Karpas-422 (cell line): ENCODE measurements at regions not wholly inside any gene's neighbourhood (a gene's known extent, or its start where the extent isn't known, plus 50 kb on each side); places are given as distances from the start of the nearest gene placed in this dataset.

Source experiments
- DNase-seq: peaks from one replicate; pipeline ENCODE4 v3.0.0-alpha.2; 2015
- H2AFZ ChIP-seq: fragments of 200-600 bp; sonication (generic); 2 replicates; pipeline ENCODE4 v1.6.1; 2014; ENCODE audit warnings: antibody characterized with exemption, low read length, mixed read lengths
- H3K27ac ChIP-seq: fragments of 200-600 bp; sonication (generic); 2 replicates; pipeline ENCODE4 v1.5.1; 2014; ENCODE audit warnings: mild to moderate bottlenecking, low read length, moderate library complexity
- H3K27me3 ChIP-seq: fragments of 200-600 bp; sonication (generic); 2 replicates; pipeline ENCODE4 v1.6.1; 2014; ENCODE audit warnings: low read length, mixed read lengths
- H3K36me3 ChIP-seq: fragments of 200-600 bp; sonication (generic); 2 replicates; pipeline ENCODE4 v1.6.1; 2014; ENCODE audit warnings: low read length, mixed read lengths; ENCODE audit not compliant: insufficient read depth
- H3K4me1 ChIP-seq: fragments of 200-600 bp; sonication (generic); 2 replicates; pipeline ENCODE4 v1.6.1; 2014; ENCODE audit warnings: mild to moderate bottlenecking, low read length, mixed read lengths
- H3K4me2 ChIP-seq: fragments of 200-600 bp; sonication (generic); 2 replicates; pipeline ENCODE4 v1.6.1; 2014; ENCODE audit warnings: low read length, low read depth, mild to moderate bottlenecking; ENCODE audit not compliant: poor library complexity, severe bottlenecking
- H3K4me3 ChIP-seq: fragments of 200-600 bp; sonication (generic); 2 replicates; pipeline ENCODE4 v1.5.1; 2014; ENCODE audit warnings: mild to moderate bottlenecking, antibody characterized with exemption, low read length, mixed read lengths
- H3K79me2 ChIP-seq: fragments of 200-600 bp; sonication (generic); 2 replicates; pipeline ENCODE4 v1.6.1; 2014; ENCODE audit warnings: mild to moderate bottlenecking, low read length, mixed read lengths
- H3K9ac ChIP-seq: fragments of 200-600 bp; sonication (generic); 2 replicates; pipeline ENCODE4 v1.6.0; 2014; ENCODE audit warnings: low read length
- H3K9me2 ChIP-seq: fragments of 200-600 bp; sonication (generic), shearing (Covaris generic); replicated peaks from 2 replicates; pipeline ENCODE4 v1.6.0; 2014; ENCODE audit warnings: mild to moderate bottlenecking, low read length, moderate library complexity; ENCODE audit not compliant: insufficient read depth
- H3K9me3 ChIP-seq: fragments of 300-700, 200-600 bp; sonication (generic); 2 replicates; pipeline ENCODE4 v1.6.1; 2014; ENCODE audit warnings: low read length, mixed read lengths
- H4K20me1 ChIP-seq: fragments of 200-600 bp; sonication (generic); 2 replicates; pipeline ENCODE4 v1.6.1; 2014; ENCODE audit warnings: mild to moderate bottlenecking, antibody characterized with exemption, low read length, low read depth; ENCODE audit not compliant: insufficient read depth

DNA sequence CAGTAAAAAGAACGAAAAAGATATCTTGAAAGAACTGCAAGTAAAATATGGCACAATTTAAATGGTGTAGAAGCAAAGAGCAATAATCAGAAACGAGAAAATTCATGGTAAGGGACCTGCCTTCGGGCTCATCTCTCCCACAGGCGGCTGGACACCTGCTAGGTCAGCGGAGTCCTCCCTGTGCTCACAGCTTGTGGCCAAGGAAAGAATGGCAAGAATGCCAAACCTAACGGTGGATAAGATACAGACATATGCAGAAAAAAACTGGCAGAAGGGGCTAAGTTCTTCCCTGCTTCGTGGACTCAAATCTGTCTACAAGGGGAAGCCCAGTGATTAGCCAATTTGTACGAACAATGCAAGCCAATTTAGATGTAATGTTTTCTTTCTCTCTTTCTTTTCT is 152.1 kb upstream of the VCX start:
- H3K9ac ChIP-seq, result no peak overlapping the region
- no peaks in the 10 kb centered on the region for H3K27me3 ChIP-seq
- H2AFZ ChIP-seq, result no peak overlapping the region
- no peak overlapping the region for H3K4me3 ChIP-seq
- H4K20me1 ChIP-seq, result no peaks in the 10 kb centered on the region
- no peak overlapping the region for H3K4me2 ChIP-seq
- no peaks in the 10 kb centered on the region for H3K9me2 ChIP-seq
- DNase-seq, result no peak
- no peak overlapping the region for H3K27ac ChIP-seq
- H3K4me1 ChIP-seq, result no peaks in the 10 kb centered on the region; the same call in 1 of the 2 replicates
- no peaks in the 10 kb centered on the region for H3K9me3 ChIP-seq
- no peaks in the 10 kb centered on the region for H3K36me3 ChIP-seq
- H3K79me2 ChIP-seq, result no peaks in the 10 kb centered on the region

DNA sequence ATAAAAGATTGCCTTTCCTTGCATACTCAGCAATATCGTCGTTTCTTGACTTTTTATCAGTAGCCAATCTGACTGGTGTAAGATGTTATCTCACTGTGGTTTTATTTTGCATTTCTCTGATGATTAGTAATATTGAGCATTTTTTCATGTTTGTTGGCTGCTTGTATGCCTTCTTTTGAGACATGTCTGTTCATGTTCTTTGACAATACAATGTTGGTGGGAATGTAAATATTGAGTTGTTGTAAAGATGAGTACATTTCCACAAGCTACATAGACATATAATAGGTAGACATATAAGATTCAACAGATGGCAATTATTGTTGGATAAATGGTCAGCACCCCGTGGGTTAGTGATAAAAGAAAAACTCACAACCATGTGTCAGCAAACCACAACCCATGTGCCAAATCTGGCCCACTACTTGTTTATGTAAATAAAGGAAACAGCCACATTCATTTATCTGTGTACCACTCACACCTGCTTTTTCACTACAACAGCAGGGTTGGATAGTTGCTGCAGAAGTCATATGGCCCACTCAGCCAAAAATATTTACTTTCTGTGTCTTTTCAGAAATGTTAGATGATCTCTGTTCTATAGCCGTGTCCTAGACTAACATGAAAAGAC is 153.1 kb upstream of the VCX start:
- Histone ChIP-seq H2AFZ (no peak overlapping the region), H3K4me3 (no peak overlapping the region), H3K79me2 (no peaks in the 10 kb centered on the region), H4K20me1 (no peaks in the 10 kb centered on the region), H3K27ac (no peak overlapping the region), H3K27me3 (no peaks in the 10 kb centered on the region), H3K9ac (no peak overlapping the region), H3K4me2 (no peak overlapping the region), H3K9me2 (no peaks in the 10 kb centered on the region), H3K36me3 (no peaks in the 10 kb centered on the region), H3K4me1 (no peaks in the 10 kb centered on the region; the same call in 1 of the 2 replicates), H3K9me3 (no peaks in the 10 kb centered on the region)
- DNase-seq, result no peak

DNA sequence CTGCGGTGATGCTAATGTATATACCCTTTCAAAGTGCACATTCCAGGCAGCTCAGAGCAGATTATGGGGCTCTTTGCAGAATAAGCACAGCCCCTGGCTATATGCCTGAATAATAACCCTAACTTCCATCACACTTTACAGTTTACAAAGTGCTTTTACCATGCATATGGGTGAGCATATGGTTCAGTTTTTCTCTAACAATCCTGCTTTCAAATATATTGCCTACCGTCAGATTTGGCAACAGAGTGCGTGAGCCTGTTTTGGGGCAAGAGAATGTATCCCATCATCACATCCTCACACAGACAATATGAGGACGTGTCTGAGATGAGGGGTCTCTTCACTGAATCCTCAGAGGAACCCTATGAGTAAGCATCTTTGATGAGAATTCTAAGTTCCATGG is 162.8 kb upstream of the VCX start:
- Histone ChIP-seq H3K27ac (no peak overlapping the region), H3K4me1 (no peaks in the 10 kb centered on the region), H3K4me2 (no peak overlapping the region), H3K9me3 (no peaks in the 10 kb centered on the region), H3K4me3 (no peak overlapping the region), H2AFZ (no peak overlapping the region), H4K20me1 (no peaks in the 10 kb centered on the region), H3K79me2 (no peaks in the 10 kb centered on the region), H3K9me2 (no peaks in the 10 kb centered on the region), H3K36me3 (no peaks in the 10 kb centered on the region), H3K9ac (no peak overlapping the region), H3K27me3 (no peaks in the 10 kb centered on the region)
- no peak for DNase-seq

DNA sequence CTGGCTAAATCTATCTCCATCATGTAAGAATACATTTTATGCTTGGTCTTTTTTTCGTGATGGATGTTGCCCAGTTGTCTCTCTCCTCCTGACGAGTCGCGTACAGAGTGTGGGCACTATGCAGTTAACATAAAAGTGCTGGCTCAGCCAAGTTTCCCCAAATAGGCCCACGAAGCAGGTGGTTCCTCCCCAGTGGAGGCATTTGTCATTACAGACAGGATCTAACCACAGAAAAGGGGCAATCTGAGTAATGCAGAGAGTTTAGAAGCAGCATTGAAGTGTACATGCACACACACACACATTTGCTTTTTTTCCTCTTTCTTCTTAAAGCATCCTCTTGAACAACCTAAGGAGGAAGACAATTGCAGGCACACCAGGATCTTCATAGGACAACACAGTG is 188.7 kb upstream of the VCX start:
- Histone ChIP-seq H3K9ac (0 out of 2 replicates have a peak overlapping the region, but pooled peaks have one; percentile 8), H3K36me3 (peaks cover 3% of the 10 kb centered on the region; the same call in 1 of the 2 replicates), H3K4me2 (peak overlapping the region; percentile 36), H3K27ac (peak overlapping the region; percentile 64), H3K4me1 (peaks cover 20% of the 10 kb centered on the region), H3K27me3 (no peaks in the 10 kb centered on the region), H4K20me1 (no peaks in the 10 kb centered on the region), H2AFZ (peak overlapping the region; percentile 5; the same call in 1 of the 2 replicates), H3K9me3 (peaks cover 8% of the 10 kb centered on the region; the same call in 1 of the 2 replicates), H3K4me3 (peak overlapping the region; percentile 9; the same call in 1 of the 2 replicates), H3K9me2 (no peaks in the 10 kb centered on the region), H3K79me2 (no peaks in the 10 kb centered on the region)
- DNase-seq, result peak; percentile 66

DNA sequence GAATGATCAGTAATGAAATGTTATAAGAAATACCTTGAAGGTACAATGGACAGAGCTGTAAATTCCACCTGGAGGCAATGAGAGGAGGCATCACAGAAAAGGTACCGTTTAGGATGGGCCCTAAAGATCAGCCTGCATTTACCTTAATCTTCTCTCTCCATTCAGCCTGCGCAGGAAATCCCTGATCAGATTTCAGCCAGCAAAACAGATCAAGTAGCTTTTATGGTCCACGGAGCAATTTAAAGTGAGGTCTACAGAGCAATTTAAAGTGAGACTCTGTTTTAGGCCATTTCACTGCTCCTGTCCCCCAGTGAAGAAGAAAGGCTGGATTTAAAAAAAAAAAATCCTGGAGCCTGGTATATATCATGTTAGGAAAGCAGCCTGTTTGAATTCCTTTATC is 195.1 kb upstream of the VCX start:
- no peaks in the 10 kb centered on the region for H4K20me1 ChIP-seq
- no peak overlapping the region for H3K9ac ChIP-seq
- H3K4me2 ChIP-seq, result no peak overlapping the region
- no peaks in the 10 kb centered on the region for H3K27me3 ChIP-seq
- H3K27ac ChIP-seq, result no peak overlapping the region
- H3K79me2 ChIP-seq, result no peaks in the 10 kb centered on the region
- H2AFZ ChIP-seq, result no peak overlapping the region
- H3K4me3 ChIP-seq, result no peak overlapping the region
- H3K36me3 ChIP-seq, result no peaks in the 10 kb centered on the region
- H3K4me1 ChIP-seq, result peaks cover 13% of the 10 kb centered on the region
- H3K9me2 ChIP-seq, result no peaks in the 10 kb centered on the region
- DNase-seq, result no peak
- no peaks in the 10 kb centered on the region for H3K9me3 ChIP-seq

DNA sequence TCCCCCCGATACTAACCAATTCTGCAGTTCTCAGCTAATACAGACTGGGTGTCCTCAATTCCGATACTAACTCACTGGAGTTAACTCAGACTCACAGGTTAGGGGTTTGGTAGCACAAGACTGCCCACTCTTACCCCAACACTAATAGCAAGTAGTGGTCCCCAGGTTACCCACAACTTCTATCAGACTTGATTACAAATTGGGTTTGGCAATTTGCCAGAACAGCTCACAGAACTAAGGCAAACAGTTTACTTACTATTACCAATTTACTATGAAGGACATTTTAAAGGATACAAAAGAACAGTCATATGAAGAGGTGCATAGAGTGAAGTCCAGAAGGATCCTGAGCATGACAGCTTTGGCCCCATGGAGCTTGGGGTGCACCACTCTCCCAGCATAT is 201.8 kb upstream of the VCX start:
- DNase-seq, result no peak
- Histone ChIP-seq H3K4me2 (no peak overlapping the region), H3K4me1 (no peaks in the 10 kb centered on the region), H3K79me2 (no peaks in the 10 kb centered on the region), H3K27ac (no peak overlapping the region), H3K9me2 (no peaks in the 10 kb centered on the region), H3K27me3 (no peaks in the 10 kb centered on the region), H2AFZ (no peak overlapping the region), H4K20me1 (no peaks in the 10 kb centered on the region), H3K4me3 (no peak overlapping the region), H3K9me3 (no peaks in the 10 kb centered on the region), H3K9ac (no peak overlapping the region), H3K36me3 (no peaks in the 10 kb centered on the region)

DNA sequence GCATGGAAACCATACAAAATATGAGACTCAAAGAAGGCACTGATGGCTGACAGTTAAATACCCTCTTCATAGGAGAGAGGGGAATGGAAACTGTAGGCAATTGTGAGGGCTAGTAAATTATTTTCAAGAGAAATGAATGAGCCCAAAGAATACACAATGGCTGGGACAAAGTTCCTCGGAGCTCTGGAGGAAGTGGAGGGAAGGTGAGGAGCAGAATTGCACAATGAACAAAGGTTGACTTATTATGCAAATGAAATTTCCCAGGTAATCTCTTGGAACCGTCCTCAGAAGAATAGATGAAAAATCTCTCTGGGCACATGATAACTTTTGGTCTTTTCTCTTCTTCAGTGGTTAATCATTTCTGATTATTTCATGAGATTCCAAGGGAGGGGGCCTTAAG is 202.6 kb upstream of the VCX start:
- no peak overlapping the region for H3K4me3 ChIP-seq

DNA sequence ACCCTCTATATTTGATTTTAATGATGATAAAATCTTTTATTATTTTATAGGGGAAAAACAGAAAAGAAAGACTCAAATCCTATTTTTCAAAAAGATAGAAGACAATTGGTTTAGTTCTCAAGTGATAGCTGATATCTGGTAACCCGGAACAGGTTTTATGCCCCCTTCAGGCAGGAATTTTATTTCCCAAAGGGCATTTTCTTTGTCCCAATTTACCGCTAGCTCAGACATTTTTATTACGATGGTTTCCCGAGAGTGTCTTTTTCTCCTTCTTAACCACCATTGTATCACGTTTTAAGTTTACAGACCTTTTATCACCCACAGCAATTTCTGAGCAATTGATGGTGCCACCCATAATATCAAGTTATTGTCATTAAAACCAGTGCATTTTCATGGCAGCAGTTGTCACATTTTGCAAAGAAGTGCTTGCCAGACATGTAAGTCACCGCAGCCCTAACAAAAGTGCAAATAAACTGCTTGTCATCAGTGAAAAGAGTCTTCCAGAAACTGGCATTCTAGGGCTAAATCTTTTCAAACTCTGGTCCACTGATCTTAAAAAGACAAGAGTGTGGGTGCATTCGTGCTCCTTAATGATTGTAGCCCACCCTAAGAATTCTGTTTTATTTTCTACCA is 204.8 kb upstream of the VCX start:
- Histone ChIP-seq H3K4me1 (no peaks in the 10 kb centered on the region), H2AFZ (no peak overlapping the region), H3K27me3 (no peaks in the 10 kb centered on the region), H3K4me2 (no peak overlapping the region), H3K9me3 (no peaks in the 10 kb centered on the region), H3K4me3 (no peak overlapping the region), H3K36me3 (no peaks in the 10 kb centered on the region), H3K9ac (no peak overlapping the region), H3K27ac (no peak overlapping the region), H3K79me2 (no peaks in the 10 kb centered on the region), H3K9me2 (no peaks in the 10 kb centered on the region), H4K20me1 (no peaks in the 10 kb centered on the region)
- no peak for DNase-seq

More for the DNA sequence above, 202.6 kb upstream of the VCX start:
- Histone ChIP-seq H3K9me2 (no peaks in the 10 kb centered on the region), H4K20me1 (no peaks in the 10 kb centered on the region), H3K27me3 (no peaks in the 10 kb centered on the region), H3K4me2 (no peak overlapping the region), H3K79me2 (no peaks in the 10 kb centered on the region), H2AFZ (no peak overlapping the region), H3K4me1 (no peaks in the 10 kb centered on the region), H3K9ac (no peak overlapping the region), H3K9me3 (no peaks in the 10 kb centered on the region), H3K36me3 (no peaks in the 10 kb centered on the region), H3K27ac (no peak overlapping the region)
- no peak for DNase-seq
